Neural progenitor cell (in vitro differentiated cells): ENCODE measurements at regions not wholly inside any gene's neighbourhood (a gene's known extent, or its start where the extent isn't known, plus 50 kb on each side); places are given as distances from the start of the nearest gene placed in this dataset.

Source experiments
- DNase-seq: peaks from one replicate; pipeline ENCODE4 v3.0.0-alpha.2; 2016; ENCODE audit warnings: low spot score
- H2AFZ ChIP-seq: fragments of 200-600 bp; sonication (generic); replicated peaks from 2 replicates; pipeline ENCODE4 v1.6.1; 2016; ENCODE audit warnings: antibody characterized with exemption
- H3F3A ChIP-seq: fragments of 200-600 bp; sonication (generic); 2 replicates; pipeline ENCODE4 v1.6.1; 2016; ENCODE audit warnings: antibody characterized with exemption, low read depth
- H3K27ac ChIP-seq: fragments of 200-600 bp; sonication (generic); 2 replicates; pipeline ENCODE4 v1.5.1; 2016; ENCODE audit warnings: mild to moderate bottlenecking
- H3K27me3 ChIP-seq: fragments of 200-600 bp; sonication (generic); 2 replicates; pipeline ENCODE4 v1.6.1; 2016; ENCODE audit warnings: mild to moderate bottlenecking, moderate library complexity
- H3K36me3 ChIP-seq: fragments of 200-600 bp; sonication (generic); 2 replicates; pipeline ENCODE4 v1.5.1; 2016
- H3K4me1 ChIP-seq: fragments of 200-600 bp; sonication (generic); 2 replicates; pipeline ENCODE4 v1.6.1; 2016; ENCODE audit warnings: mixed run types
- H3K4me2 ChIP-seq: fragments of 200-600 bp; sonication (generic); 2 replicates; pipeline ENCODE4 v1.6.1; 2016
- H3K4me3 ChIP-seq: fragments of 200-600 bp; sonication (generic); 2 replicates; pipeline ENCODE4 v1.5.1; 2016
- H3K79me2 ChIP-seq: fragments of 200-600 bp; sonication (generic); 2 replicates; pipeline ENCODE4 v1.6.1; 2016; ENCODE audit warnings: low read depth
- H3K9ac ChIP-seq: fragments of 200-600 bp; sonication (generic); 2 replicates; pipeline ENCODE4 v1.6.1; 2016
- H3K9me3 ChIP-seq: fragments of 200-600 bp; sonication (generic); 2 replicates; pipeline ENCODE4 v1.5.1; 2016; ENCODE audit warnings: low read depth
- H4K20me1 ChIP-seq: fragments of 200-600 bp; sonication (generic); 2 replicates; pipeline ENCODE4 v1.6.1; 2016; ENCODE audit warnings: low read depth
- H3K27ac Mint-ChIP-seq: 3 replicates; pipeline ENCODE4 v1.8.0; 2021; ENCODE audit warnings: mixed read lengths
- H3K27me3 Mint-ChIP-seq: 2 replicates; pipeline ENCODE4 v1.8.0; 2022; ENCODE audit warnings: low read depth, mild to moderate bottlenecking, inconsistent platforms, moderate library complexity, mixed read lengths; ENCODE audit not compliant: insufficient read depth
- H3K36me3 Mint-ChIP-seq: 3 replicates; pipeline ENCODE4 v1.8.0; 2021; ENCODE audit warnings: mixed read lengths
- H3K4me1 Mint-ChIP-seq: 3 replicates; pipeline ENCODE4 v1.8.0; 2021; ENCODE audit warnings: mixed read lengths
- H3K4me3 Mint-ChIP-seq: 3 replicates; pipeline ENCODE4 v1.8.0; 2021; ENCODE audit warnings: mild to moderate bottlenecking, moderate library complexity, mixed read lengths
- H3K9me3 Mint-ChIP-seq: 3 replicates; pipeline ENCODE4 v1.8.0; 2020; ENCODE audit warnings: mixed read lengths
- CTCF ChIP-seq: fragments of 200-600 bp; sonication (generic); IDR thresholded peaks from 2 replicates; pipeline ENCODE4 v1.5.1; 2017; ENCODE audit warnings: antibody characterized with exemption, mild to moderate bottlenecking
- EZH2 ChIP-seq: fragments of 200-600 bp; sonication (generic); IDR thresholded peaks from 2 replicates; pipeline ENCODE4 v1.6.1; 2017; ENCODE audit warnings: antibody characterized with exemption, mild to moderate bottlenecking, moderate library complexity
- EZH2phosphoT487 ChIP-seq: fragments of 200-600 bp; sonication (generic); IDR thresholded peaks from 2 replicates; pipeline ENCODE4 v1.6.1; 2017; ENCODE audit warnings: antibody characterized with exemption

DNA sequence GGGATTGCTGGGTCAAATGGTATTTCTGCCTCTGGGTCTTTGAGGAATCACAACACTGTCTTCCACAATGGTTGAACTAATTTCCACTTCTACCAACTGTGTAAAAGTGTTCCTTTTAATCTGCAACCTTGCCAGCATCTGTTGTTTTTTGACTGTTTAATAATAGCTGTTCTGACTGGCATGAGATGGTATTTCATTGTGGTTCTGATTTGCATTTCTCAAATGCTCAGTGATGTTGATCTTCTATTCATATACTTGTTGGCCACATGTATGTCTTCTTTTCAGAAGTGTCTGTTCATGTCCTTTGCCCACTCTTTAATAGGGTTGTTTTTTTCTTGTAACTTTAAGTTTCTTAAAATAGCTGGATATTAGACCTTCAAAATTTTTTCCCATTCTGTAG is 150.0 kb upstream of the FRMD6 start:
- peaks cover 18% of the 10 kb centered on the region for H3K9me3 Mint-ChIP-seq
- Histone ChIP-seq H3K79me2 (no peaks in the 10 kb centered on the region), H3K4me2 (no peak overlapping the region), H3K9me3 (no peaks in the 10 kb centered on the region), H3K4me3 (no peak overlapping the region), H3K9ac (no peak overlapping the region), H2AFZ (no peak overlapping the region), H3F3A (no peaks in the 10 kb centered on the region), H3K27me3 (no peaks in the 10 kb centered on the region), H3K4me1 (no peaks in the 10 kb centered on the region), H3K36me3 (no peaks in the 10 kb centered on the region), H3K27ac (no peak overlapping the region), H4K20me1 (no peaks in the 10 kb centered on the region)
- no peak overlapping the region for H3K4me3 Mint-ChIP-seq
- no peaks in the 10 kb centered on the region for H3K4me1 Mint-ChIP-seq
- DNase-seq = no peak
- H3K27ac Mint-ChIP-seq = no peak overlapping the region
- peaks cover 5% of the 10 kb centered on the region for H3K27me3 Mint-ChIP-seq
- TF ChIP-seq EZH2phosphoT487 (no peak), EZH2 (no peak), CTCF (no peak)
- H3K36me3 Mint-ChIP-seq = no peaks in the 10 kb centered on the region

DNA sequence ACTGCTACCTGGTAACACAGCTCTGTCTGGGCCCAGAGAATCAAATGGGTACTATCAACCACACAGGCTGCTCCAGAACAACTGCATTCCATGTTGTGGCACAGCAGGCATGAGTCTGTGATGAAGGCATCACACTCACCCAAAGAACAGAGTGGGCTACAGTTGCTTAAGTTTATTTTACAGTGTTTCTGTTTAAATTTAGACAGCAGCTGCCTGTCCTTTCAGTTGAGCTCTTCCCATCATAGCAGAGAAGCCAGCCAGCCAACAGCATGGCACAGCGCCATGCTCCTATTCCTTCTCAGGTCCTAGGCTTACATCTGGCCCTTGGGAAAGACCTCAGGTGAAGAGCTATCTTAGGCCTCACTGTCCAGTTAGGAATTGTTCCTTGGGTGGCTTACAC is 147.0 kb upstream of the FRMD6 start:
- no peak overlapping the region for H3K27ac ChIP-seq
- no peak overlapping the region for H3K4me2 ChIP-seq
- H3K9me3 Mint-ChIP-seq = peaks cover 14% of the 10 kb centered on the region
- H3K27me3 Mint-ChIP-seq = peaks cover 8% of the 10 kb centered on the region
- H3K27me3 ChIP-seq = no peaks in the 10 kb centered on the region
- TF ChIP-seq EZH2phosphoT487 (no peak), EZH2 (no peak), CTCF (no peak)
- no peak for DNase-seq
- H3K9me3 ChIP-seq = no peaks in the 10 kb centered on the region
- no peak overlapping the region for H3K4me3 Mint-ChIP-seq
- H3K4me3 ChIP-seq = no peak overlapping the region
- no peaks in the 10 kb centered on the region for H4K20me1 ChIP-seq
- peaks cover 12% of the 10 kb centered on the region for H3K4me1 ChIP-seq
- H3K4me1 Mint-ChIP-seq = peaks cover 20% of the 10 kb centered on the region
- H3K79me2 ChIP-seq = no peaks in the 10 kb centered on the region
- H3K36me3 Mint-ChIP-seq = no peaks in the 10 kb centered on the region
- no peaks in the 10 kb centered on the region for H3F3A ChIP-seq
- H3K36me3 ChIP-seq = no peaks in the 10 kb centered on the region
- no peak overlapping the region for H2AFZ ChIP-seq
- no peak overlapping the region for H3K27ac Mint-ChIP-seq
- no peak overlapping the region for H3K9ac ChIP-seq

DNA sequence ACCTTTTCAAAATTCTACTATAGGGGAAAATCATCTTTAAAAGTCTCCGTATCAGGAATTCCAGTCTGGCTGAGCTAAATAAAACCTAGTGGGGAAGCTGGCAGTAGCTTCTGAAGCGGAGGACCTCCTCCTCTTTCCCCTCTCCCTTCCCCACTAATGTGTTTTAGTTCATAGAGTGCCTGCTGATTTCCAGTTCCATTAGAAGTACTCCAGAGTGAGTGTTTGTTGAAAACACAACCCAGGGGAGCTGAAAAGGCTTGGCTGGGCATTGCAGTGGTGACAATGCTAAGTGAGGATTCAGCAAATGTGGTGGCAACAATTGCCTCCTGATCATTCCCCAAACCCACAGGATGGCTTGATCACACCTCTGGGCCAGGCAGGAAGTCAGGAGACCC is 144.2 kb upstream of the FRMD6 start:
- no peak for DNase-seq

More for the DNA sequence above, 144.2 kb upstream of the FRMD6 start:
- Mint-ChIP-seq H3K4me3 (no peak overlapping the region), H3K27ac (peak overlapping the region; percentile 85), H3K36me3 (no peaks in the 10 kb centered on the region), H3K4me1 (peaks cover 20% of the 10 kb centered on the region), H3K9me3 (peaks cover 11% of the 10 kb centered on the region), H3K27me3 (peaks cover 8% of the 10 kb centered on the region)
- Histone ChIP-seq H3K27me3 (no peaks in the 10 kb centered on the region), H3K36me3 (no peaks in the 10 kb centered on the region), H3F3A (no peaks in the 10 kb centered on the region), H4K20me1 (no peaks in the 10 kb centered on the region), H2AFZ (peak overlapping the region; percentile 29), H3K79me2 (no peaks in the 10 kb centered on the region), H3K4me1 (peaks cover 12% of the 10 kb centered on the region), H3K9me3 (no peaks in the 10 kb centered on the region), H3K4me3 (no peak overlapping the region), H3K9ac (no peak overlapping the region), H3K4me2 (no peak overlapping the region), H3K27ac (no peak overlapping the region)
- TF ChIP-seq CTCF (no peak), EZH2 (no peak), EZH2phosphoT487 (no peak)
